Endothelial cell of umbilical vein (primary cell): ENCODE measurements at regions not wholly inside any gene's neighbourhood (a gene's known extent, or its start where the extent isn't known, plus 50 kb on each side); places are given as distances from the start of the nearest gene placed in this dataset.

Experiments used
- BruUV-seq: library from RNA; stranded (reverse); fragments of 400-500 nt; replicated peaks from 2 replicates; lab custom pipeline; 2021; lab: Mats Ljungman, UMichigan
- CTCF ChIA-PET: fragments of 300-600, 350-600 bp; sonication (Branson Sonifier 250); formaldehyde crosslinking; loops from one replicate; lab custom pipeline; 2021; ENCODE audit warnings: antibody characterized with exemption, inconsistent platforms; lab: Charles Lee
- POLR2A ChIA-PET: fragments of 300-600, 350-600 bp; sonication (Branson Sonifier 250); formaldehyde crosslinking; loops from one replicate; lab custom pipeline; 2021; ENCODE audit warnings: antibody characterized with exemption, inconsistent platforms; lab: Charles Lee
- DNase-seq: peaks from one replicate; pipeline ENCODE4 v3.0.0-alpha.2; 2011; ENCODE audit warnings: low read depth, low spot score
- FAIRE-seq: peaks from 2 replicates; lab custom pipeline; 2011; peaks lifted over from hg19 to GRCh38; lab: Jason Lieb, UNC
- H2AFZ ChIP-seq: 2 replicates; pipeline ENCODE4 v1.6.0; 2012; ENCODE audit warnings: low read depth, low read length, control low read depth, inconsistent platforms
- H3K27ac ChIP-seq: 2 replicates; pipeline ENCODE4 v1.5.1; 2011; ENCODE audit warnings: low read depth, mild to moderate bottlenecking, control low read depth, low read length, moderate library complexity; ENCODE audit not compliant: insufficient read depth
- H3K27me3 ChIP-seq, 2 experiments: 2 replicates each; pipeline versions ENCODE4 v1.6.0 to v1.6.1; 2011; ENCODE audit warnings: low read length in 2 of 2, mixed read lengths in 1 of 2; ENCODE audit not compliant: control insufficient read depth in 2 of 2, insufficient read depth in 2 of 2
- H3K36me3 ChIP-seq, 2 experiments: 2 replicates in 1 of 2; 3 replicates in 1 of 2; pipeline ENCODE4 v1.5.1; 2011; ENCODE audit warnings: low read length in 2 of 2, mild to moderate bottlenecking in 1 of 2, moderate library complexity in 1 of 2; ENCODE audit not compliant: control insufficient read depth in 2 of 2, insufficient read depth in 2 of 2; ENCODE audit errors: extremely low read depth in 1 of 2
- H3K4me1 ChIP-seq: 3 replicates; pipeline ENCODE4 v1.5.1; 2011; ENCODE audit warnings: mild to moderate bottlenecking, low read length; ENCODE audit not compliant: control insufficient read depth, insufficient read depth; ENCODE audit errors: extremely low read depth
- H3K4me2 ChIP-seq: 2 replicates; pipeline ENCODE4 v1.6.1; 2011; ENCODE audit warnings: low read length, control low read depth, mixed read lengths; ENCODE audit not compliant: insufficient read depth
- H3K4me3 ChIP-seq, 3 experiments: fragments of 200-600 bp in 1 of 3; sonication (generic), shearing (Covaris generic) in 1 of 3; replicated peaks in 1 of 3; 2 replicates each; pipeline ENCODE4 v1.5.1; 2011 to 2016; ENCODE audit warnings: control low read depth in 3 of 3, low read length in 3 of 3, mild to moderate bottlenecking in 2 of 3, inconsistent platforms in 1 of 3, low read depth in 1 of 3, moderate library complexity in 1 of 3; ENCODE audit not compliant: insufficient read depth in 1 of 3
- H3K79me2 ChIP-seq: 2 replicates; pipeline ENCODE4 v1.6.0; 2012; ENCODE audit warnings: low read length, inconsistent platforms; ENCODE audit not compliant: control insufficient read depth, insufficient read depth
- H3K9ac ChIP-seq: replicated peaks from 2 replicates; pipeline ENCODE3; 2011; ENCODE audit warnings: low read length, control low read depth; ENCODE audit not compliant: insufficient read depth; ENCODE audit errors: extremely low read depth
- H3K9me1 ChIP-seq: replicated peaks from 3 replicates; pipeline ENCODE4 v1.6.0; 2011; ENCODE audit warnings: mild to moderate bottlenecking, low read length; ENCODE audit not compliant: control insufficient read depth, insufficient read depth; ENCODE audit errors: extremely low read depth
- H3K9me3 ChIP-seq: replicated peaks from 2 replicates; pipeline ENCODE4 v1.5.1; 2012; ENCODE audit warnings: low read length, inconsistent platforms; ENCODE audit not compliant: control insufficient read depth, insufficient read depth
- H4K20me1 ChIP-seq: replicated peaks from 2 replicates; pipeline ENCODE3; 2011; ENCODE audit warnings: mild to moderate bottlenecking, low read length; ENCODE audit not compliant: control insufficient read depth, insufficient read depth; ENCODE audit errors: extremely low read depth
- CTCF ChIP-seq, 2 donors: IDR thresholded peaks; 1 replicate in 1 of 2; 2 replicates in 1 of 2; pipeline ENCODE4 v1.5.1; 2011; ENCODE audit warnings: low read length in 2 of 2, mild to moderate bottlenecking in 2 of 2, moderate library complexity in 2 of 2, control low read depth in 1 of 2, inconsistent platforms in 1 of 2, low read depth in 1 of 2; ENCODE audit not compliant: insufficient read depth in 1 of 2; ENCODE audit errors: extremely low read depth in 1 of 2
- EZH2 ChIP-seq: IDR thresholded peaks from 2 replicates; pipeline ENCODE4 v1.6.1; 2012; ENCODE audit warnings: borderline replicate concordance, low read depth, mild to moderate bottlenecking, moderate library complexity, low read length, inconsistent platforms; ENCODE audit not compliant: severe bottlenecking
- FOS ChIP-seq: IDR thresholded peaks from 2 replicates; pipeline ENCODE4 v1.6.1; 2011; ENCODE audit warnings: mild to moderate bottlenecking, low read length, moderate library complexity, borderline replicate concordance; ENCODE audit not compliant: insufficient read depth
- GATA2 ChIP-seq: IDR thresholded peaks from 2 replicates; pipeline ENCODE4 v1.7.0; 2011; ENCODE audit warnings: low read depth, mild to moderate bottlenecking, moderate library complexity, mixed read lengths, low read length; ENCODE audit not compliant: insufficient read length, insufficient read depth
- JUN ChIP-seq: IDR thresholded peaks from 2 replicates; pipeline ENCODE4 v1.6.1; 2011; ENCODE audit warnings: borderline replicate concordance, low read depth; ENCODE audit not compliant: insufficient read length, insufficient read depth
- MAX ChIP-seq: IDR thresholded peaks from 2 replicates; pipeline ENCODE4 v1.6.1; 2011; ENCODE audit not compliant: insufficient read depth, insufficient read length
- MYC ChIP-seq: IDR thresholded peaks from one replicate; pipeline ENCODE4 v1.6.1; 2011; ENCODE audit warnings: mild to moderate bottlenecking, low read depth, low read length
- POLR2A ChIP-seq: IDR thresholded peaks from 2 replicates; pipeline ENCODE4 v1.6.1; 2012; ENCODE audit warnings: low read depth, mild to moderate bottlenecking, control low read depth, low read length
- POLR2AphosphoS5 ChIP-seq: IDR thresholded peaks from 2 replicates; pipeline ENCODE4 v1.6.1; 2012; ENCODE audit warnings: low read depth, mild to moderate bottlenecking, control low read depth, low read length, moderate library complexity; ENCODE audit not compliant: insufficient read depth
- dilution Hi-C: fragments of 300-500 bp; cut with MboI; formaldehyde crosslinking; loops from one replicate; pipeline ENCODE4 v1.15.0; 2019; ENCODE audit warnings: low sequenced_read_pairs; ENCODE audit not compliant: extremely low pct_ligation_motif_present
- intact Hi-C: fragments of 100-400 bp; cut with micrococcal nuclease; formaldehyde crosslinking; loops from one replicate; pipeline ENCODE4 v1.10.0; 2022

GRCh38 chr13:73304442-73304841 lies 245.6 kb downstream of the KLF5 start:
- no peaks in the 10 kb centered on the region for H3K27me3 ChIP-seq
- H3K9me3 ChIP-seq: no peaks in the 10 kb centered on the region
- no peaks in the 10 kb centered on the region for H4K20me1 ChIP-seq
- ChIA-PET CTCF (no interaction called here), POLR2A (no interaction called here)
- H3K9me1 ChIP-seq: no peaks in the 10 kb centered on the region
- no peaks in the 10 kb centered on the region for H3K79me2 ChIP-seq
- H3K36me3 ChIP-seq: no peaks in the 10 kb centered on the region
- no peak for TF ChIP-seq FOS
- no peak for TF ChIP-seq MAX
- TF ChIP-seq JUN: no peak
- no peak for TF ChIP-seq GATA2
- TF ChIP-seq EZH2: no peak
- no peak for TF ChIP-seq POLR2A
- TF ChIP-seq MYC: no peak
- TF ChIP-seq CTCF (IDR thresholded peaks at IDR 0.05; ENCODE audit: extremely low read depth in 1 of 2, insufficient read depth in 1 of 2, low read depth in 1 of 2, low read length in 2 of 2): no peak
- TF ChIP-seq POLR2AphosphoS5: no peak
- no peak for DNase-seq
- H3K4me2 ChIP-seq: no peak overlapping the region
- no peak overlapping the region for H3K9ac ChIP-seq
- intact Hi-C loops: no loop called here
- no TSS peak for BruUV-seq
- dilution Hi-C loops: no loop called here
- FAIRE-seq: no peak
- H2AFZ ChIP-seq: no peak overlapping the region
- no peak overlapping the region for H3K4me3 ChIP-seq
- no peaks in the 10 kb centered on the region for H3K4me1 ChIP-seq
- H3K27ac ChIP-seq: no peak overlapping the region
